Inflammatory macrophage (primary cell): ENCODE measurements at regions not wholly inside any gene's neighbourhood (a gene's known extent, or its start where the extent isn't known, plus 50 kb on each side); places are given as distances from the start of the nearest gene placed in this dataset.
"Not testable (repeated sequence)": the region's sequence is repeated elsewhere in the genome, so short reads cannot be mapped to it uniquely, and the experiment has no call there.

Experiments
- DNase-seq, 2 donors: peaks; one replicate each; pipeline ENCODE4 v3.0.0-alpha.2; 2020 to 2022

DNA sequence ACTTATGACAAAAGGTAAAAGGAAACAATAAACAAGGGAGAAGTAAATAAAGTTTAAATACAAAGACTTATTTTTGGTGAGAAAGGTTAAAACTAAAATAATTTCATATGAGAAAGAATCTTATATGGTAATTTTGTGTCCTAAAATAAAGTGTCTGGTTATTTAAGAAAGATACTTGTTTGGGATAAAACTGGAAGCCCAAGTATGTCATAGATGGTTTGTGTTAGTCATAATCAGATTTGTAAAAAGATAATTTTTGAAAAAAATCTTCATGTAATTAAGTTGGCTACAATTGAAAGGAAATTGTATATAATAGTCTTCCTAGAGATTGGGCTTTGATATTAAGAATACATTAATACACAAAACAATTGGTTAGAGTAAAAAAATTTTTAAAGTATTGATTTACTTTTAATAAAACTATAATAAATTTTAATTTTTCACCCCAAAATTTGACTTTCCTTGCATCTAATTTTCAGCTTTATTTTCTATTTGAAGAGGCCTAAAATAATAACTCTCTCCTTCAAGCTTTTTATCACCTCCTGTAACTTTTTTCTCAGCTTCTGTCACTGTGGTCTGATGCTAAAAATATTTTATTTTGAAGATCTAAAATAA, 315.6 kb downstream of the SLITRK5 start:
- DNase-seq = no peak

DNA sequence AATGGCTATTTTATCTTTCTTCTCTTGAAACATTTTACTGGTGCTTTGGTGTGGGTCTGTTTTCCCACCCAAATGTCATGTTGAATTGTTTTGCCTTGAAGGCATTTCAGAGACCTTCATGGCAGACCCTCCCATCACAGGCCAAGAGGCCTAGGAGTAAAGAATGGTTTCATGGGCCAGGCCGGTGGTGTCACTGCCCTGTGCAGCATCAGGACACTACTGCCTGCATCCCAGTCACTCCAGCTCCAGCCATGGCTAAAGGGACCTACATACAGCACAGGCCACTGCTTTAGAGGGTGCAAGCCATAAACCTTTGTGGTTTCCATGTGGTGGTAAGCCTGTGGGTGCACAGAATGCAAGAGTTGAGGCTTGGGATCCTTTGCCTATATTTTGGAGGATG, 326.9 kb downstream of the SLITRK5 start:
- DNase-seq = no peak

DNA sequence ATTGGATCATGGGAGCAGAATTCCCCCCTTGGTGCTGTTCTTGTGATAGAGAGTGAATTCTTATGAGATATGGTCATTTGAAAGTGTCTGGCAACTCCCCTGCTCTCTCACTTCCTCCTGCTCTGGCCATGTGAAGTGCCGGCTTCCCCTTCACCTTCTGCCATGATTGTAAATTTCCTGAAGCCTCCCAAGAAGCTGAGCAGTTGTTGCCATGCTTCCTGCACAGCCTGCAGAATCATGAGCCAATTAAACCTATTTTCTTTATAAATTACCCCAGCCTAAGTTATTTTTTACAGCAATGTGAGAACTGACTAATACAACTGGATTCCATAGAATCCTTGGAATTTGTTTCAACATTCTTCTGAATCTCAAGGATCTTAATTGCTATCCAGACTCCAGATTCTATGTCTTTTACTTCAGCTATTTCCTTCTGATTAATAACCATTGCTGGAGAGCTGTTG, 328.1 kb downstream of the SLITRK5 start:
- no peak for DNase-seq

DNA sequence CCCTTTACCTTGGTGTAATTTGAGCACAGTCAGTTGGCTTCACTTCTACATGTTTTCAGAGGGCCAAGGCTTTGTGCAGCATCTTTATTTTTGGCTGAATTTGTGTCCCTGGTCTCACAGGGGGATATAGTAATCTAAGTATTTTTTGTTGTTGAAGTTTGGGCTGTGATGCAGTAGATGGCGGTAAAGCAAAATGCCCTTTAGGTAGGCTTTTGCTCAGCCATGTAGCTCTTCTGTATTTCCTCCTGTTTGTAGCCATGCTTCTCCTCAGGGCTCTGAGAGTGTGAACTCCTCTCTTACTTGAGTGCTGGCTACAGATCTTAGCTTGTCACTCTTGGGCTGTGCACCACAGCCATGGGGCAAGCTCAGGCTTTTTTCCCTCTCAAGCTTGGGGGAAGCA, 328.6 kb downstream of the SLITRK5 start:
- no peak for DNase-seq

DNA sequence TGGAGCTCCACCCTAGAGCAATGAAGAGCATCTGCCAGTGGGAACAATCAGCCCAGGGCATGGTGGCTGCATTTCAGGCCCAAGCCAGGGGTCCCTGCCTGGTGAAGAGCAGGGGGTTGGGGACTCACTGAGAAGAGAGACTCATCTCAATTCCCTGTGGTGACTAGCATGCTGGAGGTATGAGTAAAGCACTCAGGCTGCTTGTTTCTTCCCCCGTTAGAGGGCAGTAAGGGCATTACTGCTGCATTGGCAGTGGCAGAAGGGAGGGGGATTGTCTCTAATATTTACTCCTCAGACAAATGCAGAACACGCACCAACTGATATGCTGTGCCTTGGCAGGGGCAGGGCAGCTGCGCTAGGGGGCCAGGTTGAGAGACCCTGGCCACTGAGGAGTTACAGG, 329.1 kb downstream of the SLITRK5 start:
- no peak for DNase-seq

DNA sequence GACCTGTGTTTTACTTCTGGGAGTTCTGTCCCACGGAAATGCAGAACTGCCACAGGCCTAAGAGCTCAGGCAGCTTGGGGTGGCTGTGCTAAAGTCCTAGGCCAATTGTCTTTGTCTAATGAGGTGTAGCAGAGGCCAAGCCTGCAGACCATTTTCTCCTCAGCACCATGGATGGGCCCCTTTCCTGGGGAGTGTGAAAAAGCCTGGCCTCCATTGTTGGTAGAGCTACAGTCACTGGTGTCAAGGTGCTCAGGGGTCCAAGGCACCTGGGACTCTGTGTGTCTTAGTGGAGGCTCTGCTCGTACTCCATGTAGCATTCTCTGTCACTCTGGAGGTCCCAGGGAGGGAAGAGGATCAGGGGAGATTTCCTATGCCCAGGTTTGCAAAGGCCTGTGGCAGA, 329.6 kb downstream of the SLITRK5 start:
- no peak for DNase-seq

DNA sequence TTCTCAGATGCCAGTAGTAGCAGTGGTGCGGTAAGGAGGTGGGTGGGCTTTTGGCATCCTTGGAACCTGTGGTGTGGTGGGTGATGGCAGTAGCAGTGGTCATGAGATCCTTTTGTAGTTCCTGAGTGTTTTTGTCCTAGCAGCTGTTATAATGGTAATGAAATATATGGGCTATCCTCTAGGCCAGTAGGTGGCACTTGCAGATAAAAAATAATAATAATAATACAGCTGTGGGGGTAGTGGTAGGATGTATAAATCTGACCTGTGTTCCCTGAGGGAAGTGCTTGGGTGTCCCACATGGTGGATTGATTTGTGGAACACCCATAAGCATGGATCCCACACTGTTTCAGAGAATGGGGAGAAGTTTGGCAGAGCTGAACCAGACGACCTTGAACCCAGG, 334.0 kb downstream of the SLITRK5 start:
- no peak for DNase-seq

DNA sequence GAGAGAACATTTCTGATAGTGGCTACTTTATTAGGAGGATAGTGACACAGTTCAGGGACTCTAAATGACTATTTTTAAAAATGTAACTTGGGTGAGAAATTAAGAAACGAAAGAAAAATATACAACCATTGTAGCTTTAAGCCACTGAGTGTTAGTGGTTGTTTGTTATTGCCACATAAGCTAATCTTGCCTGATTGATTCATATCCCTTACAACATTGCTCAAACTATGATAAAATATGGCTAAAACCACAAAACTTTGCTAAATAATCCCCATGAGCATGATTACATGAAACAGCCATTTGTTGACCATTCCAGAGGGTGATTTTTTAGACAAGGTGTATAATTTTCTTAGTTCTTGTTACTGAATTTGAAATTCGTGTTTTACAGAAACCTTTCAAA, 343.4 kb downstream of the SLITRK5 start:
- DNase-seq = peak; percentile 1 to 35

DNA sequence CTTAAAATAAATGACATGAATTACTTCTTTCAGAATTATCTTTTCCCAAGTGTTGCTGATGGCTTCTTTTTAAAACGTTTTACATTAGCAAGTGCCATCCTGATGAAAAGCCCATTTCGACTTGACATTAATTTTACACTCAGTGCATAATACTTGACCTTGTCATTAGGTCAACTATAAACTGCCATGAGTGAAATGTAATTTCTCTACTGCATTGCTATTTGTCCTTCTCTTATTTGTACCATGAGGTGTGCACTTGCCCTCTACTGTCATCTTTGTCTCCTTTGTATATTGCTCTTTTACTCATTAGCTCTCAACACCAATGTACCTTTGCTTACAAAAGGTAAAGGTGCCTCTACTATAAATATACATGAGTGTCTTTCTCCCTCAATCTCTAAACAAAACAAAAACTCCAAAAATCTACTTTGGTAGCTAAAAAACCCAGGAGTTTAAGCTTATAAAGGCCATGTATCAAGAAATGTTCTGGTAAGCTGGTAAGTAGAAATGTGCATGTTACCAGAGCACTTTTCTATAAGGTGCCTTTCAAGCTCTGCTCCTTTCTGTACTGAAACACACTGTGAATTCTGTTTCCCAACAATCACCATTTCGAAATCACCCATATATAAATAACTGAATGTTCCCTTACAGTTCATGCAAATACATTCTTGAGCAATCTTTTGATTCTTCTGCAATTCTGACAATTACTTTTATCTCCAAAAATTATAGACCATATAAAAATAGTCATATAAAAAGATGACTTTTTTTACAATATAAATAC, 351.4 kb downstream of the SLITRK5 start:
- peak; percentile 38 to 68 for DNase-seq

DNA sequence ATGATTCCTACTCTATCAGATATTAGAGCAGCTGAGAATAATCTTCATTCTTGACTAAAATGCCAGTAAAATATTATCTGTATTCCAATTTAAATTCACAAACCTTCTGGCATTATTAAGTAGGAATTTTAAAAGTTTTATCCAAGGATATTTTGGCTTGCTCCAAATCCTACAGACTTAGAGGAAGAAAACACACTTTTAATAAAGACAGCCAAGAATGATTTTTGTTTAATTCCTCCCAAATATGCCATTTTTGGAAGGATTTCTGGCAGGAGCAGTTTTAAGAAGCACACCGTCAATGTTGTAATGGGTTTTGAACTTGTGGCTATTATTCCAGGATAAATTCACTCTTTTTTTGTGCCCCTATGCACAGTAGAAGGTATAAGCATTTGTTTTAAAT, 355.1 kb downstream of the SLITRK5 start:
- no peak for DNase-seq

DNA sequence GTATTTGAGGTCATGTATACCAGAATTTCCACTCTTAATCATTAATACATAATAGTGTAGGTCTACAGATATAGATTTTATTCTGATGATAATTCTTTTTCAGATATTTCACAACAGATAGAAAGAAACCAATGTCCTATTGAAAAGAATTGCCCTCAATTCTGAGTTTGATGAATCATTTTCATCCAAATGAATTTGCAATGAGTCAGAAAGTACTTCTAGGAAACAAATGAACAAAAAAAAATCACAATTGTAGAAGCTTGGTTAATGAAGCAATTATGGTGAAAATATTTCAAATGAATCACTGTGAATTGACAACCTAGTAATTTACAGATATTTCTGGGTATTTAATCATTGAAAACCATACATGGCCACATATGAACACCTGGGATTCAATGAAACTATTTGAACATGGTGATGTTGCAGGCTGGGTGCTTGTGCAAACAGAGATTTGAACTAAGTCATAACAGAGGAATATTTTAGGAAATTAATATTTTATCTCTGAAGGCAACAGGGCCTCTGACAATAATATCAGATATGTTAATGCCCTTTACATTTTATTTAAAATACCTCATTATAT, 360.9 kb downstream of the SLITRK5 start:
- DNase-seq = no peak

DNA sequence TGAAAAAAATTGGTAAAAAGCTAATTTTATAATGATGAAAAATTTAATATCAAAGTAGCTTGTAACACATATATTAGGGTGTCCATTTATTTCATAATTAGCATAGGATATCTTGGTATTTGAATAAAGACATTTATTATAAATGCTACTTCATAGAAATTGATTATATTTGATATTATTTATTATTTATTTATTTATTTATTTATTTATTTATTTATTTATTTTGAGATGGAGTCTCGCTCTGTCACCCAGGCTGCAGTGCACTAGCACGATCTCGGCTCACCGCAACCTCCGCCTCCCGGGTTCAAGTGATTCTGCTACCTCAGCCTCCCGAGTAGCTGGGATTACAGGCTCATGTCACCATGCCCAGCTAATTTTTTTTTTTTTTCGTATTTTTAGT, 365.0 kb downstream of the SLITRK5 start:
- not testable (repeated sequence) for DNase-seq

DNA sequence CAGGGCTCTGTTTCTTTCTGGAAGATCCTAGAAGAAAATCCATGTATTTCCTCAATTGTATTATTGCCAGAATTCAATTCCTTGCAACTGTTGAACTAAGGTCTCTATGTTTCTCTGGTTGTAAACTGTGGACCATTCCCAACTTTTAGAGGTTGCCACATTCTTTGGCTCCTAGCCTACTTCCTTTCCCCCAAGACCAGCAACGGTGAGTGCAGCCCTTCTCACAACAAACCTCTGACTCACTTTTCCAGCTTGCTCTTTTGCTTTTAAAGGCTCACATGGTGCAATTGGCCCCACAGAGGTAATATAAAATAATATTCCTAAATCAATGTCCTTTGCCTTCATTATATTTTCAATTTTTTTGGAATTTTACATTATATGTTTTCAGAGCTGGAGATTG, 371.3 kb downstream of the SLITRK5 start:
- DNase-seq = no peak

DNA sequence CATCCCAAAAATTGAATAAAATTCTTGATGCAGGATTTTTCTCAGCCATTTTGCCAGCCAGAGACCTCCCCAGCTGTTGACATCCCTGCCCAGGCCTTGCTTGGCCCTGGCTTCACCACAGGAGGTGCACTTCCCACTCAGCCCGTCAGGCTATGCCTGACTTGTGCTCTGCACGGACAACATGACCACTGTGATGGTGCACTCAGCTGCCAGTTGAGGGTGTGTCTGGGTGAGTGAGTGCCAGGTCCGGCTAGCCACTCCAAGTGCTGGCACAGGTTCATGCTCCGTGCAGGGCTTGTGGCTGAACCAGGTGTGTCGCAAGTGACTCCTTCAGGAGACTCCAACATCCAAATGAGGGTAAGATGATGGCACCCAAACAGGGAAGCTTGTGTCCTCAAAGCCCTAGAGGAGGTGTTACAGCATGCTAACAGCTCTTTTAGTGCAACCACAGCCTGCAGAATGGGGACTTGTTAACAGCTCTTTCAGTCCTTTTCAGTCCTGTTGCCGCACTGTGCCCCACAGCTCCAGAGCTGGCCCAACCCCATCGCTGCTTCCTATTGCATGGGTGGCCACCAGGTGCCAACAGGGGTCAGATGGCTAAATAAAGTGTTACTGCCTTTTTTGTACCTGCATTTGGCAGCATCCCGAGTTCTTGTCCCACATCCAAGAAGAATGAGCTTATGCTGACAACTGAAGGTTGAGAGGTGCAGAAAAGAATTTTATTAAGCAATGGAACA, 380.7 kb downstream of the SLITRK5 start:
- DNase-seq = no peak

DNA sequence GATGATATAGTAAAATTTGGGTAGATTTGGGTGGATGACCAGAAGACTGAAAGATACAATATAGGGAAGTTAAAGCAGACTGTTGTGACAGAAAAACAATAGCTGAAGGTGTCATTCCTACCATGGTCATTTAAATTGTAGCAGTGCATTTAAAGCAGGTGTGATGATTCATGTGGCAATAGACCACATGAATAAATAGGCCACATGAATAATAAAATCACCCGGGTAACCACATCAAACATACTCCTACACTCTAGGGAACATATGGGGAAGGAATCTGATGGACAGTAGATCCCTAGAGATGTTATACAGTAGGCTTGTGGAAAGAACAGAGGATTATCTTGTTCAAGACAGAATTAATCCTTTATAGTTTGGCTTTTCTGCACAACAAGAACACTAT, 392.6 kb downstream of the SLITRK5 start:
- no peak for DNase-seq

DNA sequence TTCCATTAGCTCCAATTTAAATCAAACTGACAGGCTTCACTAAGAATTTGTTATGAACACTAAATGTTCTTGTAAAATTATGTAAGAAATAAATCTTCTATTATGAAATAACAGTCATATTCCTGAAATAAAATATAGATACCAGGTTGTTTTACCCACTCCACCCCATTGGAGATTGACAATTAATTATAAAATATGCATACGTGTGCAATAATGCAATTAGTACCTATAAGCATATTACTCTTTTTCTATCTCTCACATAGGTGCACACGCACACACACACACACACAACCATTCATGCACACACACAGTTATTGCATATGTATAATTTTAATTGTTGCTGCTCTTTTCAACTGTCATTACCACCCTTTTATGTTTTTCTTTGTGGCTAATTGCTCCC, 395.7 kb downstream of the SLITRK5 start:
- DNase-seq = no peak

DNA sequence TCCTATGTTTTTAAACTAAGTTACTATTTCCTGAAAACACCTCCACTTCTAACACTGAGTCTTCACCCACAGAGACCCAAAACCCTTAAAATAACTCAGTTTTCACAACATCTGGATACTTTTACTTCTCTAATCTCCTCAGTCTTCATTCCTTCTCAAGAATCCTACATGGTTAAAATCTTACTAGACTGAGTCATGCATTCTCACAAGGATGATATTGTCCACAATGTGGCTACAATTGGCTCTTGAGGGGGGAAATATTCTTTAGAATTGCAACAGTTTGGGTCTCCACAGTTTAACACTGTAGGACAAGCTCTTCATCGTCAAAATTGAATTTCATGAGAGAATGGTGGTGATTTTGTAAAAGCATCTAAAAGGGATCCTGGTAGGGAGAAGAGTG, 397.1 kb downstream of the SLITRK5 start:
- DNase-seq = no peak

DNA sequence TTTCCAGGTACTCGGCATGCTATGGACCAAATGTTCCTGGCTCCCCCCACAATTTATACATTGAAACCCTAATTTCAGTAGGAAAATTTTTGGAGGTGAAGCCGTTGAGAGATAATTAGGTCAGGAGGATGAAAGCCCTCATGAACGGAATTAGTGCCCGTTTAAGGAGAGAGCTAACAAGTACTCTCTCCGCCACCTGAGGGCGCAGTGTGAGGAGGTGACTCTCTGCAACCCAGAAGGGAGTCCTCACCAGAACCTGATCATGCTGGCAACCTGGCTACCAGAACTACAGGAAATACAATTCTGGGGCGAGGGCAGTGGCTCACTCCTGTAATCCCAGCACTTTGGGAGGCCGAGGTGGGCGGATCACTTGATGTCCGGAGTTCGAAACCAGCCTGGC, 397.8 kb downstream of the SLITRK5 start:
- no peak for DNase-seq

DNA sequence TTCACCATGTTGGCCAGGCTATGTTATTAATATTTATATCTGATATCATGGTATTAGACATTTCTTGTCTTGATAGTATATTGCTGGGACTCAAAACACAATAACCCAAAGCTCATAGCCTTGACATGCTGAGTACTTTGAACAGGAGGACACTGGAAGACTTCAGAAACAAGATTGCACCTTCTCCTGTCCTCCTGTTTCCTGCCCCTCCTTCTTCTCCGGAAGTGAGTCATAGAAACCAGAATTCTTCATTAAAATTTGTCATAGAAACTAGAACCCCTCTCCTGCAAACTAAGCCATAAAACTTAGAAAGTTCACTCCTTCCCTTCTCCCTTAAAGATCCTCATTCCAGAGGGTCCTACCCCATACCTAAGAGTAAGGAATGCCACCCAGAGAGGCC, 400.2 kb downstream of the SLITRK5 start:
- DNase-seq = no peak

DNA sequence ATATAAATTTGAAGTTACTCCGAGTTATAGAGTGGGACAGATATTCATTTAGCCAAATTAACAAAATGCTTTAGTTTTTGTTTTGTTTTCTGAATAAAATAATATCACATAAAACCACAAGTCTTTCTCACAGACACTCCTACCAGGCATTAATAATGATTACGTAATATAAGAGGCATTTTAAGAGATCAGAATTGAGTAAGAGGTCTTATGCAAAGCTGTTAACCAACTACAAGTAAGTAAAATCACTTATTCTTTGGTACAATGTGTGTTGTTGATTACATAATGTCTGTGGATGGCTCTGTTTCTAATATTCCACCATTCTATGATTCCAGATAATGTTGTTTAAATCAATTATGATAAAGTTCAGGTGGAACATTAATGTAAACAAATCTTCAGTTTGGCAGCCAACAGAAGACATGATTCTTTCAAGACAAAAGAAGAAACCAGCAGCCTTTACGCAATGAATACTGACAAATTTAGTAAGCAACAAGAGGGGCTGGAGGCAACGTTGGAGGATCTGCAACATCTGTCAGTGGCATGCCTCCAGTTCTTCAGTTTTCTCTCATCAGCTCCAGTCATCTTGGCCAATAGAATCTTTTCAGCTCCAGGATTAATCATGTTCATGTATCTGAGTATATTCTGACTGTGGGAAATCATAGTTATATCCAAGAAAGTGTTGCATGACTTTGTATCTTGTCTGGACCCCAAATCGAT, 403.8 kb downstream of the SLITRK5 start:
- DNase-seq = peak in 1 of 2 donors; percentile 30

DNA sequence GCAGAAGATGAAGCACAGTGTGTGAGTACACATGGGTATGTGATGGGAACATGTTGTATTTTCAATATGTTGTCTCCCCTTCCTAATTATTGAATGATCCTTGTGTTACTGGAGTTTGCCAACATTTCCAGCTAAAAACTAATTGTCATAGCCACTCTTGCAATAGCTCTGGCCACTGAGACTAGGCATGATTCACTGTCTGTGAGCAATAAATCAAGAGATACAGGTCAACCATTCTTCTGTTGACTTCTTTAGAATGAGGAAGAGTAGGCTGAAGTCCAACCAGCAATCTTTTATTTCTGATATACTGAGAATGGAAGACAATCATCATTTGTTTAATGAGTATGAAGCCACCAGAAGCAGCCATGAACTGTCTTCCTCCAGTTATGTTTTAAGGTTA, 413.9 kb downstream of the SLITRK5 start:
- peak in 1 of 2 donors; percentile 3 for DNase-seq

DNA sequence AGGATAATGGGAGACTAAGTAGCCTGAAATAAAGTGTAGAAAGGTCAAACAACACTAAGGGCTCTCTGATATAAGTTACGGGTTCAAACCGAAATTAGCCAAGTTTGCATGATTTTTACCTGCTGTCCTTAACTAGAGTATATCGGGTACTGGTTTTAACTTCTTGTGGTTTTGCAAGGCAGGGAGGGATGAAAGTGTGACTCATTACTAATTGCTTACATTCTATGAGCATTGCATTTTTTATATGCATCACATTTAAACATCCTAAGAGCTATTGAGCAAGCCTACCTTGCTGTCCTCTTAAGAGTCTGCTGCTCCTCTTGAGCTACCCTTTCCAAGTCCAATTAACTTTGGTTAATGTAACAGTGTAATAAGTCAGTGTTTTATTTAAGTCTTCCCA, 415.4 kb downstream of the SLITRK5 start:
- no peak for DNase-seq

DNA sequence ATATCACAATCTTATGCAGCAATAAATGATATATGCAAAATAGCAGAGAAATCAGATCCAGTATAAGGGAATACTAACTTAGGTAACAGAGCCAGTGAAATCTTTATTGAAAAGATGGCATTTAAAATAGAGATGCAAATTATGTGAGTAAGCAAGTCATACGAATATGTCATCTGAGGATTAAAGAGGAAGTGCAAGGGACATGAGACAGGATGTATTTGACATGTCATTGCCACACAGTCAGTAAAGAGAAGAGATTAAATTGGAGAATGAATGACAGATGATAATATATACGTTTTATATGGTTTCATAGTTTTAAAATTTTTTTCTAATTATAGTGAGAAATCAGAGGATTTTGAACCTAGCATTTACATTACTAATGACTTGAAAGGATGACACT, 426.4 kb downstream of the SLITRK5 start:
- peak; percentile 40 to 57 for DNase-seq
